ENCODE measurements at regions not wholly inside any gene's neighbourhood (a gene's known extent, or its start where the extent isn't known, plus 50 kb on each side); places are given as distances from the start of the nearest gene placed in this dataset.
"Not testable (repeated sequence)": the region's sequence is repeated elsewhere in the genome, so short reads cannot be mapped to it uniquely, and the experiment has no call there.

DNA sequence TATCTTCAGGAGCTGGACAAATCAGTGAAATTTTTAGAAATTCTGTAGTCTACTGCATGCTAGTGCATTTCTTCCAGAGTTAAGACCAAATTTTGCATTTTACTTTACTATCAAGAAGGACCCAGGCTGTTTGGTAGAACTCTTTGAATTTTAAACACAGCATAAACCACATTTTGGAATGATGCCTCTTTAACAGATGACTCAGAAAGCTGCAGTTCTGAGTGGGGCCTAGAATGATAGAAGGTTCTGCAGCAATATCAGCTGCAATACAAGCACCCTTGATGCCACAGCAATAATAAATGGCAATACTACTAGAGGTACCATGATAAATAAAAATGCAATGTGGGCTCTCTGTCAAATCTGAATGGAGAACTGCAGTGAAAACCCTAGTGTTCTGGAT lies 198.7 kb downstream of the TMA16 start:
- DNase-seq (ENCODE audit: low spot score) = no peak

DNA sequence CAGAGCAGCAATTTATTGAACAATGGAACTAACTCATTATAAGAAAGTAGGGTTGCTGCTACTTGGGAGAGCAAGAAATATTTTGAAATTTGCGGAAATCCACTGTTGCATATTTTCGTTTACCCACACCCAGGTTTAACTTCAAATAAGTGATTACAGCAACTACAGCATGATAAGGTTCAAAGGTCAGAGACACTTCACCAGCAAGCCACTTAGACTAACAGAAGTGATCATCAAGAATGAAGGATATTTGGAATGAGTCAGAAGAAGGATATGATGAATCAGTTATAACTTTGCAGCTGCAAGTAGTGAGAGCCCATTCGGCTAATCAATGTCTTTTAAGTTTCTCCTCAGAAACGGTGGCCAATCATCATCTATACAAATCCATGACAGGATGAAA lies 199.3 kb downstream of the TMA16 start:
- no peak for DNase-seq (ENCODE audit: low spot score)

DNA sequence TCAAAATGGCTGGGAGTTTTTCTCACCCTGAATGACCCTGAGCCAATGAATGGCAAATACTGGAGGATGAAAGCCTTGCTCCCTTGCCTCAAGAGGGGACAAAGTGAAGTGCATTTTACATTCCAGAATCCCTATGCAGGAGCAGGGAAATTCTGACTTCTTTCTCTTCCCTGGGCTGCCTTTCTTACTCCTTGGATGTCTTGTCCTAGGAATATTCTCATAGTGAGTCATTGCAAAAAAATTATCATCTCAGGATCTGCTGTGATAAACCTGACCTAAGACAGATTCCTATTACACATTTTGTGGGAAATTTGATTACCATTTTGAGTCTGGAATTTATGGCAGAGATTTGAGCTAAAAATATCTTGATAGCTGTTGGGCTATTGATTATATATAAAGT lies 199.9 kb downstream of the TMA16 start:
- no peak for DNase-seq (ENCODE audit: low spot score)

DNA sequence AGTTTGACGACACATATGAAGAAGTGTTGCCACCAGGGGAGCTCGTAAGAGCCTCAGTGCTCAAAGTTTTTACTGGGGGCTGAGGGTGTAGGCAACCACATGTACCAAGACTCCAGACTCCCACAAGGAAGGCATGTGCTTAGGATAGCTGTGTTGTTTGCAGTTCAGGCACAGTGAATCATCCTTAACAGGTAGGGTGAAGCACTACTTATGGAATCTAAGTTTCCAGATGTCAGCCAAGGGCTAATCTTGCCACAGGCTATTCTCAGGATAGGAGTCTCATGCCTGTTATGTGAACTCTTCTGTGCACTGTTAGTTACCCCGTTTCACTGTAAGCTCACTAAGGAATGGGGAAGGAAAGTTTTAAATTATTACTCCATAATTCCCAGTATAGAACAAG lies 202.6 kb downstream of the TMA16 start:
- DNase-seq (ENCODE audit: low spot score) = no peak

DNA sequence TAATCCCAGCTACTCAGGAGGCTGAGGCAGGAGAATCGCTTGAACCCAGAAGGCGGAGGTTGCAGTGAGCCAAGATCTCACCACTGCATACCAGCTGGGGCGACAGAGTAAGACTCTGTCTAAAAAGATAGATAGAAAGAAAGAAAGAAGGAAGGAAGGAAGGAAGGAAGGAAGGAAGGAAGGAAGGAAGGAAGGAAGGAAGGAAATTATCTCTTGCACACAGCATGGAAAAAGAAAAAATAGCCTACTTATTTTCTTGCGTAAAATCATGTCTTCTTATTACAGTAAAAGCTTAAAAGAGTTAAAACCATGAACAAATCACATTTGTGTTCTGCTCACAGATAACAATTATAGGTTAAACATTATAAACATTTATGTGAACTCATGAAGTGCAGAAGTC lies 205.9 kb downstream of the TMA16 start:
- not testable (repeated sequence) for DNase-seq (ENCODE audit: low spot score)

DNA sequence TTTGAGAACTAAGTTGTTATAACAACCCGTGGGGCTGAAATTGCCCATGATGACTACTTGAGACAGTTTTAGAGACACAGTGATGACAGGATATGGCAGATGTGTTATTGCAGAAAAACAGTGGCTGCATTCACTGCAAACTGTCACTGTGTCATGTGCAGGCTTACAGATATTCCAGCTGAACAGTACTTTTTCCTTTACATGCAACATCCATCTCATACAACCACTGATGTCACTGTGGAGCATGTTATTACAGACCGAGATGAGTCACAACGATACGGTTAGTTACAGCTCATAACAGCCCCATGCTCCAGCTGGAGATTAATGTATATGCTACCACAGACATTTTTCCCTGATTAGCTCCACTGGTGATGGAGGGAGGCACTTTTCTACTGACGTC lies 207.4 kb downstream of the TMA16 start:
- DNase-seq (ENCODE audit: low spot score) = no peak

DNA sequence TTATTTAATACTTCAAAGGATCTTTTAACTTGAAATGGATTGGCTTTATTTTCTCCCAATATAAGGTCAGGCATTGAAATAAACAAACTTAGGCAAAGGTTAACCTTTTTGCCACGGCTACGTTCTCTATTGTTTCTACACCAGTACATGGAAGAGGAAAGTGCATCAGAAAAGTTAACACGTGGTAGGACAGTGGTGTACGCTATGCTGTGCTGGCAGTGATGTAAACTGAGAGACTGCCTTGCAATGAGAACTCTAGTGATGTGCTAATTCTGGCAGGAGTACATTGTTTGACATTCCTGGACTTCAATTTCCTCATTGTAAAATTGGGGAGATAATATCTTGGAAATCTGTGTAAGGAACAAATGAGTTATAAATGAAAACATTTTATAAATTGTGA lies 208.2 kb downstream of the TMA16 start:
- DNase-seq (ENCODE audit: low spot score) = no peak

DNA sequence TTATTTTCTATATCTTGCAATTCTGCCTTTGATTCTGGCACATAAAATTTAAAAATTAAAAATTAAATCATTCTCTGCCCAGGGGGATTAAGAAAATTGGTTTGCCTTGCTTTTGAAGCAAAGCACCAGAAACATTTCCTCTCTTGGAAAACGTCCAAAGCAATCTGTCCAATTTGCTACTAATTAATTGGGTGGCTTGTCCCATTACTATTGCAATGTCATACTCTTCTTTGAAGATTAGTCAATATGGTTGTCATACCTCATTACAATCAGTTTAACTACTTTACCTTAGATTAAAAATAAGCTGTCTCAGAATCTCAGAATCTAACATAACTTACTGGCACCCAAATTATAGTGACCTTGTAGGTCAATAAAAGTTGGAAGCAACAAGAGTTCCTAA lies 208.8 kb downstream of the TMA16 start:
- DNase-seq (ENCODE audit: low spot score) = no peak

DNA sequence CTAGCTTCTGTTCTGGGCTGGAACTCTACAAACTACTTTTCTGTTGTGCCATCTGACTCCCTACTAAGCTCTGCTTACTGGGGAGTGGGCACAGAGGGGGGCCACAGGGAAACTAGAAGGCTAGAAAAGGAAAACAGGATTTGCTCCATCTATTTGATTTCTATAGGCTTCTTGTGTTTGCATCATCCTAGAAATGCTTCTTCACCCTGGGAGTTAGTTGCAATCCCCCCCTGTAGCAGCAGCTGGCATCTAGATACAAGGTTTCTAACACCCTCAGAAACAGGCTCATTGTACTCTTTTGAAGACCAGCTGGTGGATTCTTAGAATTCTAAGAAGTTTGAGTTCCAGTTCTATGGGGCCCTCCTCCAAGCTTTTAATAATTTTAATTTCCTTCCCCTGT lies 213.4 kb downstream of the TMA16 start:
- DNase-seq (ENCODE audit: low spot score) = no peak

DNA sequence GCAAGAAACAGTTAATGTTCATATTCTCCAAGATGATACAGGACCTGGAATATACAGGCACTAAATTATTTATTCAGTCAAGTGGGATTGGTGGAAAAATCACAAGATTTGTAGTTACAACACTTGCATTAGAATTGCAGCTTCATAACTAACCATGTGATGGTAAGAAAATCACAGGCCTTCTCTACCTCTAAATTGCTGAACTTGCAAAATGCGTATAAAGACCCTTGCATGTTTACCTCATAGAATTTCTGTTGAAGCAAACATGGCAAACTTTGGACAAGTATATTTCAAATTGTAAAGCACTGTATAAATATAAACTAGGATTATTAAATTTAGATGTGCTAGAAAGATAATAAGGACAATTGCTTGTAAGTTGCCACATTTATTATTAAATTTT lies 215.1 kb downstream of the TMA16 start:
- no peak for DNase-seq (ENCODE audit: low spot score)

DNA sequence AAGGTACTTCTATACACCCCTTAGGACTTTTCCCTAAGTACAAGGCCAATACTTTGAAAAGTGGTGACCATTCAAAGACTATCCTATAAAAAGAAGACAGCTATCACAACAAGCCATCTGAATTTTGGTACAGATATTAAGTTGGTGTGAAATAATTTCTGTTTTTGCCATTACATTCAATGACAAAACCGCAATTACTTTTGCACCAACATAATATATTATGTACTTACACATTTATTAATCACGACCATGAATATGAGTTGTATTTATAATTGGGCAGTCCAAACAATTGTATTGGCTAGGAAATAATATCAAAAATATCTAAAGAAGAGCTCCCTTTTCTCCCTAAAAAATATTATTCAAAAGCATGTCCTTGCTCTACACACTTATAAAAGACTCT lies 215.7 kb downstream of the TMA16 start:
- no peak for DNase-seq (ENCODE audit: low spot score)

DNA sequence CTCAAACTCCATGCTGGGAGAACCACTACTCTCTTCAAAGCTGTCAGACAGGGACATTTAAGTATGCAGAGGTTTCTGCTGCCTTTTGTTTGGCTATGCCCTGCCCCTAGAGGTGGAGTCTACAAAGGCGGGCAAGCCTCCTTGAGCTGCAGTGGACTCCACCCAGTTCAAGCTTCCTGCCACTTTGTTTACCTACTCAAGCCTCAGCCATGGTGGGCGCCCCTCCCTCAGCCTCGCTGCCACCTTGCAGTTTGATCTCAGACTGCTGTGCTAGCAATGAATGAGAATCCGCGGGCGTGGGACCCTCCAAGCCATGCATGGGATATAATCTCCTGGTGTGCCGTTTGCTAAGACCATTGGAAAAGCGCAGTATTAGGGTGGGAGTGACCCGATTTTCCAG lies 230.0 kb downstream of the TMA16 start:
- DNase-seq (ENCODE audit: low spot score) = not testable (repeated sequence)

DNA sequence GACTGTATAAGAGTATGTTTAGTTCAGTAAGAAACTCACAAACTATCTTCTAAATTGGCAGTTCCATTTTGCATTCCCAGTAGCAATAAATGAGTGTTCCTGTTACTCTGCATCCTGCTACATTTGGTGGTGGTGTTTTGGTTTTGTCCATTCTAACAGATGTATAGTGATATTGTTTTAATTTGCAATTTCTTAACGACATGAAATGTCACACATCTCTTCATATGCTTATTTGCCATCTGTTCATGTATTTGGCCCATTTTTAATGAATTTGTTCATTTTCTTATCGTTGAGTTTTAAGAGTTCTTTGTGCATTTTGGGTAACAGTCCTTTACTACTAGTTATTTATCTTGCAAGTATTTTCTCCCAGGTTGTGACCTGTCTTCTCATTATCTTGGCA lies 232.2 kb downstream of the TMA16 start:
- DNase-seq (ENCODE audit: low spot score) = no peak

DNA sequence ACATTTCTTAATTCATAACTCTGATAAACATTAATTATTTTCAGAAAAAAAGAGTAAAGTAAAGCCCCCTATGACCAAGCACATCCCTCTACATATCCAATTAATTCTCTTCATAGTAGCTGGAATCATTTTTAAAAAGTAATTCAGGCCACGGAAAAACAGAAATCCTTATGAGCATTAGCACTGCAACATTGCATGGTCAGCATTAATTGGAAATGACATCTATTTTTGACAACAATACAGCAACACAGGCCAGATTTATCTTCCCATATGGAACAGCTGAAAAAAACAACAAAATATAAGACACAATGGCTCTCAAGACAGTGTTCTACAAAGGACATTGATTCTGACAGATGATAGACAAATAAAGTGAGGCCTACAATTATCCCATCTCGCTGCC lies 236.6 kb downstream of the TMA16 start:
- no peak for DNase-seq (ENCODE audit: low spot score)

DNA sequence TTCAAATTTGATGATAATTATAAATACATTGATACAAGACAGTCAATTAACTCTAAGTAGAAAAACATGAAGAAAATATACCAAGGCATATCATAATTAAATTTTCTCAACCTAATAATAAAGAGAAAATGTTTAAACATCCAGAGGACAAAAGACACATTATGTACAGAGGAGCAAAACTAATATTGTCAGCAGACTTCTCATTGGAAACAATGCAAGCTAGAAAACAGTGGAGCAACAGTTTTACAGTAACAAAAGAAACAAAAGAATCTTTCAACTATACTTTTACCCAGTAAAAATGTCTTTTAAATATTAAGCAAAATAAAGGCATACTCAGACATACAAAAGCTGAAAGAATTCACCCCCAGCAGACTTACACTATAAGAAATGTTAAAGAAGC lies 238.0 kb downstream of the TMA16 start:
- DNase-seq (ENCODE audit: low spot score) = no peak

DNA sequence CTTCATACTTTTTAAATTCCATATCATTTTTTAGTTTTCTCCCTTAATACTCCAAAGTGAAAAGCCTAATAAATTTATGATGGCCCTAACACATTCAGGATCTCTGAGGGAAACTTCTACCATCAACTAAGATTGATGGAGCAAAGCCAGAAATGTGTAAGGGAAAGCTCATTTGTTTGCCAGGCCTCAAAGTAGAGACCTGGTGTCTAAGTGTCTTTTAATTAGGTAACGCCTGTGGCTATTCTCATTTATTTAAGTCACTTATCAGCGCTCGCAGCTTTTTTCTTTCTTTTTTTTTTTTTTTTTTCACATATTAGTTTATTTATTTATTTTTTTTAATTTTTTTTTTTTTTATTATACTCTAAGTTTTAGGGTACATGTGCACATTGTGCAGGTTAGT lies 242.4 kb downstream of the TMA16 start:
- no peak for DNase-seq (ENCODE audit: low spot score)

DNA sequence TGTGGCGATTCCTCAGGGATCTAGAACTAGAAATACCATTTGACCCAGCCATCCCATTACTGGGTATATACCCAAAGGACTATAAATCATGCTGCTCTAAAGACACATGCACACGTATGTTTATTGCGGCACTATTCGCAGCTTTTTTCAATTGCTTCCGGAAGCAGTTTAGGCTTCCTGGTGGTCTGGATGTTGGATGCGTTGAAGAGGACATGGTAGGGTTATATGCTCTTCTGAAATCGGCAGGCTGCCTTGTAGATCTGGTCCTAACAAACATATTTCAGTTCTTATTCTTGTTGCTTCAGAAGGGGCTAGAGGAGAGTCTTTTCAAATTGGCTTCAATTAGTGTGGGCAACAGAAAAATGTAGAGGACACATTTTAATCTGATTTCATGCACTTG lies 243.4 kb downstream of the TMA16 start:
- DNase-seq (ENCODE audit: low spot score) = not testable (repeated sequence)

DNA sequence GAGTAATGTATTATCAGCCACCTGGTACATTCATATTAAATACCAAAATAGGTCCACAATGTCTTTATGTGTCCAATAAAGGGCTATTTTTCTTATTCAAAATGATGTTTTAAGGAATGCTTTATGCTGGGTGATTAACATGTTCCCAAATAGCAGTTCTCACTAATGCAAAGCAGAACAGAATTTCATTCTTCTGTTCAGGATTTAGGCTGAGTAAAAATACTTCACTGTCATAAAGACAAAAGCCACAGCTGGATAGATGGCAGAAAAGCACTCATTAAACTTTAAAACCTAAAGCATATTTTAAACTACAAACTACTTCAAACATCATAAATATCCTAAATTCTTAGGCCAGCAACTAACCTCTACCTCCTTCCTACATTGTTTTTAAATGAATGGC lies 244.0 kb downstream of the TMA16 start:
- DNase-seq (ENCODE audit: low spot score) = no peak

DNA sequence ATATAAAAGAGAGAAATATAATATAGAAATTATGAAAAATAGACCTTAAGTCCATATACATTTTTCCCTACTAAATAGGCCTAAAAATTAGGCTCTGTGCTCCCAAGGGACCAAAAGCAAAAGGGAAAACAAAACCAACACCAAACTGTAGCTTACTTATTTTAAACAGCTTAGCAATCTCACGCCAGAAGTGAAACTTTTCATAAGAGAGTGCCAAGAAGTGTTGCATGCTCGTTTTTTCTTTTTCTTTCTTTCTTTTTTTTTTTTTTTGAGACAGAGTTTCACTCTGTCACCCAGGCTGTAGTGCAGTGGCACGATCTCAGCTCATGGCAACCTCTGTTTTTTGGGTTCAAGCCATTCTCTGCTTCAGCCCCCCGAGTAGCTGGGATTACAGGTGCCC lies 250.4 kb downstream of the TMA16 start:
- DNase-seq (ENCODE audit: low spot score) = no peak

DNA sequence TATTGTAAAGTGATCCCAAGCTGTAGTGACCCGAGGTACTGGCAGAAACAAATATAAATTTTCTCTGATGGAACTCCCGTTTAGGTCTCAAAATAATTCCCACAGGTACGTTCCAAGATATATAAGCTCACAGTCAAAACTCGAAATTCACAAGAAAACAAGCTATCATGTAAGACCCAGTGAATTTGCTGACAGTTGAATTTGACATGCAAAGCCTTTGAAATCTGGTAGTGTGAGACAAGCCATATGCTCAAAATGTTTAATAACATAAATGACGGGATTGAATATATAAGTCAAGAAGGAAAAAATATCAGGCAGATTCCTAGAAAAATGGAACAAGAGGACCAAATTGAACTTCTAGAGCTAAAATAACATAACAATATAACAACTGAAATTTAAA lies 252.8 kb downstream of the TMA16 start:
- DNase-seq (ENCODE audit: low spot score) = no peak

DNA sequence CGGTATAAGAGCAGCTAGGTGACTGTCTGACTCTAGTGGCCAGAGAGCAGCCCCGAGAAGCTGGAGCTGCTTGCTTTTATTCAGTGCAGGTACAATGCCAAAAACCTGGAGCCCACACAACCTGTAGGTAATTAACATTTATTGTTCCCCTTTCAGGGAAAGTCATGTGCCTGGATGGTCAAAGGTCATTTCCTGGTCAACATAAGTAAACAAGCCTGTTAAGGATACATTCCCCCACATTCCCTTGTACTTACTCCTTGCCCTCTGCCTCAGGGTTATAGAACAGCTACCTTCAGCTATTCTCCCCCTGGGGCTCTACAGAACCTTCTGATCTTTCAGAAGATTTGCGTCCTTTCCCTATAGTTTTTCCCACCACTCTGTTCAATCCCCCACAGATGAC lies 253.4 kb downstream of the TMA16 start:
- no peak for DNase-seq (ENCODE audit: low spot score)

DNA sequence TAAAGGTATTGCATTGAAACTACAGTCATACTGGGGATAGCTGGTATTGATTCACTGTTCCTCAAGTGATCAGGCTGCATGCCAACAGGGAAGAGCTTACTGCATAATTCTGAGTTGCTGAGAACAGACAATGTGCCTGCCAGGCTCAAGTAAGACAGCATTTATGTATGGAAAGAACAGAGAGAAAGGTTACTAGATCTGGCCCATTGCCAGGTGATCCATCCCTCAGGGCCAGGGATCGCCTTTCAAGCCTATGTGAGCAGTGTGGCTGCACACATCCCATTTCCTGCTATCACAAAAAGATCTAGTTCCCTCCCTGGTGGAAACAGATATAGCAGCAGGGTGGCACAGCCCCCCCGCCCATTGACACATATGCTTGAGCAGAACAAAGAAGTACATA lies 254.0 kb downstream of the TMA16 start:
- DNase-seq (ENCODE audit: low spot score) = no peak

DNA sequence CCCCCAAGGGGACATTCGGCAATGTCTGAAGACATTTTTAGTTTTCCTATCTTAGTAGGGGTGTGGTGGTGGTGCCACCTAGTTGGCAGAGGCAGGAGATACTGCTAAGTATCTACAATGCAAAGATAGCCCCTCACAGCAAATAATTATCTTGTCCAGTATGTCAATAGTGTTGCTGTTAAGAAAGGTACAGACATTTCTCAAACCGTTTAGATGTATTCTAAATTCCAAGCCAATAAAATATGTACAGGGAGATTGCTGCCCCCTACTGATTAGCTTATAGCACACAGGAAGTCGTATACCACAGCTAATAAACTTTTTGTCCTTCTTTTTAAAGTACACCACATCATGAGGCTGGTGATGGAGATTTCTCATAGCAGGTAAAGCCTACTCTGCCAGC lies 260.5 kb downstream of the TMA16 start:
- peak; percentile 12 for DNase-seq (ENCODE audit: low spot score)

DNA sequence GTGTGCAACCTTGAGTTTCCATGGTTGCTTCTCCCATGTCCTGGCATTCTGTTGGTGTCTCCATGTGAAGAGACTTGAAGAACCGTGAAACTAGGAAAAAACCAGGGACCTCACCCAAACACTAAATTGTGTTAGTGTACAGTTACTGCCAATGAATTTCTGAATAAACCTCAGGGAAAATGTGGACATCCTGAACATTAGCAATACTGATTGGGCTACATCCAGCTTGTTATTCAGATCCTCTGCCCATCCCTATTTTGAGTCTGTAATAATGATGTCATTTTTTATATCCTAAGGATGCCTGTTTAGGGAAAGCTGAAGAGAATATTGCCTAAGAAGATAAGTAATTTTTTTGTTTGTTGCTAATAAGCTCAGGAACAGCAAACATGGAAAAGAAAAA lies 262.7 kb downstream of the TMA16 start:
- no peak for DNase-seq (ENCODE audit: low spot score)

DNA sequence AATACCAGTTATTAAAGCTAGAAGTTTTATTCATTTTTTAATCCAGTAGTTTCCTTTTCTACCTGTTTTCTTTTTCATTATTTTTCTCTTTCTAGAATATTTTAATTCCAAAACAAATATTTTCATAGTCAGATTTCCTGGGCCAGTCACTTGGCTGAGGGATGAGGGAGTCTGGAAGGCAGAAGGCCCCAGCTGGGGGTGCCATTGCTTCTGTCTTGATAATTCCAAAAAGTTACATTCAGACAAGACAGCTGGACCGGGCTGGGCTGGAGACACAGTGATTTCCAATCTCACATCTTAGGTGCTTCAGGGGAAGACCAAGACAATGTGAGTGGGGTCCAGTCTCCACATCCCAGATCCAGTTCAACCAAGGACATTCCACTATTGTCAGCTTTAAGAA lies 263.5 kb downstream of the TMA16 start:
- DNase-seq (ENCODE audit: low spot score) = no peak
